ENCODE measurements at regions not wholly inside any gene's neighbourhood (a gene's known extent, or its start where the extent isn't known, plus 50 kb on each side); places are given as distances from the start of the nearest gene placed in this dataset.

GRCh38 chr20:43243672-43244269 is 54.1 kb upstream of the PTPRT start:
- no peak overlapping the region for H3K27ac ChIP-seq (ENCODE audit: low read depth in 1 of 2, low read length in 2 of 2)
- 59% methylated on average over 7 of the region's 7 CpGs for WGBS
- H3K9me3 ChIP-seq (ENCODE audit: control insufficient read depth in 4 of 4, low read length in 3 of 4): no peaks in the 10 kb centered on the region
- no peaks in the 10 kb centered on the region for H3K4me1 ChIP-seq (ENCODE audit: control insufficient read depth in 4 of 4, insufficient read depth in 4 of 4, low read length in 3 of 4)
- no peaks in the 10 kb centered on the region for H3K36me3 ChIP-seq (ENCODE audit: control insufficient read depth in 4 of 4, insufficient read depth in 3 of 4, low read depth in 1 of 4, low read length in 3 of 4)
- no peak for TF ChIP-seq ZBTB33 (IDR thresholded peaks at IDR 0.05)
- TF ChIP-seq NR2F2 (IDR thresholded peaks at IDR 0.05): no peak
- TF ChIP-seq RAD21 (IDR thresholded peaks at IDR 0.05): peak in 1 of 2 donors; percentile 29
- no peak for TF ChIP-seq FOXA2 (IDR thresholded peaks at IDR 0.05)
- TF ChIP-seq RXRA (IDR thresholded peaks at IDR 0.05): no peak
- peak; percentile 15 for TF ChIP-seq CTCF (IDR thresholded peaks at IDR 0.05; ENCODE audit: low read depth, low read length, missing input control)
- TF ChIP-seq HNF4G (IDR thresholded peaks at IDR 0.05): no peak
- no peak for TF ChIP-seq MAX (IDR thresholded peaks at IDR 0.05)
- no peak for TF ChIP-seq EGR1 (IDR thresholded peaks at IDR 0.05; ENCODE audit: low read depth in 2 of 2)
- no peak for TF ChIP-seq JUND (IDR thresholded peaks at IDR 0.05)
- TF ChIP-seq FOXA1 (IDR thresholded peaks at IDR 0.05): no peak
- no peak for TF ChIP-seq REST (IDR thresholded peaks at IDR 0.05)
- no peak overlapping the region for H3K9ac ChIP-seq (ENCODE audit: low read depth in 1 of 2, low read length in 2 of 2)
- DNase-seq (ENCODE audit: low spot score): no peak
- H3K4me3 ChIP-seq (ENCODE audit: low read depth in 1 of 3, low read length in 3 of 3): no peak overlapping the region
- peaks cover 0 to 2% (median 0%) of the 10 kb centered on the region in 4 donors for H3K27me3 ChIP-seq (ENCODE audit: control insufficient read depth in 4 of 4, insufficient read depth in 4 of 4, low read length in 3 of 4)

GRCh38 chr20:43241057-43241702 is 51.5 kb upstream of the PTPRT start:
- H3K27me3 ChIP-seq (ENCODE audit: control insufficient read depth in 4 of 4, insufficient read depth in 4 of 4, low read length in 3 of 4): peaks cover 0 to 5% (median 2%) of the 10 kb centered on the region in 4 donors
- H3K36me3 ChIP-seq (ENCODE audit: control insufficient read depth in 4 of 4, insufficient read depth in 3 of 4, low read depth in 1 of 4, low read length in 3 of 4): no peaks in the 10 kb centered on the region
- H3K9ac ChIP-seq (ENCODE audit: low read depth in 1 of 2, low read length in 2 of 2): no peak overlapping the region
- H3K27ac ChIP-seq (ENCODE audit: low read depth in 1 of 2, low read length in 2 of 2): no peak overlapping the region
- H3K9me3 ChIP-seq (ENCODE audit: control insufficient read depth in 4 of 4, low read length in 3 of 4): no peaks in the 10 kb centered on the region
- no peak for DNase-seq (ENCODE audit: low spot score)
- 64% methylated on average over 3 of the region's 3 CpGs for WGBS
- H3K4me1 ChIP-seq (ENCODE audit: control insufficient read depth in 4 of 4, insufficient read depth in 4 of 4, low read length in 3 of 4): no peaks in the 10 kb centered on the region
- H3K4me3 ChIP-seq (ENCODE audit: low read depth in 1 of 3, low read length in 3 of 3): no peak overlapping the region
- no peak for TF ChIP-seq ZBTB33 (IDR thresholded peaks at IDR 0.05)
- no peak for TF ChIP-seq ATF3 (IDR thresholded peaks at IDR 0.05)
- TF ChIP-seq TAF1 (conservative IDR thresholded peaks at IDR 0.05): no peak
- TF ChIP-seq NR2F2 (IDR thresholded peaks at IDR 0.05): no peak
- no peak for TF ChIP-seq GABPA (IDR thresholded peaks at IDR 0.05 in 1 of 2, conservative IDR thresholded peaks at IDR 0.05 in 1 of 2)
- TF ChIP-seq YY1 (IDR thresholded peaks at IDR 0.05): no peak
- TF ChIP-seq REST (IDR thresholded peaks at IDR 0.05): no peak
- TF ChIP-seq HNF4A (conservative IDR thresholded peaks at IDR 0.05): no peak
- no peak for TF ChIP-seq HNF4G (IDR thresholded peaks at IDR 0.05)
- TF ChIP-seq MAX (IDR thresholded peaks at IDR 0.05): no peak
- no peak for TF ChIP-seq RAD21 (IDR thresholded peaks at IDR 0.05)
